ENCODE measurements at regions not wholly inside any gene's neighbourhood (a gene's known extent, or its start where the extent isn't known, plus 50 kb on each side); places are given as distances from the start of the nearest gene placed in this dataset.

DNA sequence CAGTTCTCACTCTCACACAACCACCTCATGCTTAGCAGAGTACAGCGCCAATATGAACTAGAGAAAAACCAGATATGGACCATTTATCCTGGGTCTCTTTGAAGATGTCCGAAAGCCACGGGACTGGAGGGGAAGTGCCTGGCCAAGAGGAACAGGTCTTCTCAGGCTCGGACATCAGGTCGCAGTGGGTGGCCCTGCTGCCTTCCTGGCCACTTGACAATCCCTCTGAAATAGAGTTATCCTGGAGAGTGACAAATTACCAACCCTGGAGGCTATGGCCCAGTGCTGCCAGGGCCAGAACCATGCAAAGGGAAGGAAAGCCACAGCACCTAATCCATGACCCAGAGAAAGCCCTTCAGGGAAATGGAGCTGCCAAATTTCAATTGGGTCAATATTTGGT, 646.8 kb upstream of the NRP1 start:
- Histone ChIP-seq H3K23ac (ENCODE audit: insufficient read length) (no peak overlapping the region), H2BK20ac (ENCODE audit: low read length) (no peak overlapping the region), H3K4me2 (ENCODE audit: insufficient read depth in 1 of 2, low read depth in 2 of 2, low read length in 2 of 2) (no peak overlapping the region), H2BK5ac (ENCODE audit: low read depth, low read length) (no peak overlapping the region), H4K20me1 (replicated peaks in 1 of 2; ENCODE audit: control insufficient read depth in 1 of 2, insufficient read depth in 2 of 2, low read length in 2 of 2) (no peaks in the 10 kb centered on the region), H2AFZ (ENCODE audit: low read length) (no peak overlapping the region), H3K9ac (replicated peaks in 1 of 4; ENCODE audit: extremely low read depth in 1 of 4, low read depth in 3 of 4, low read length in 3 of 4) (no peak overlapping the region), H3K4me1 (replicated peaks in 1 of 4; ENCODE audit: control insufficient read depth in 3 of 4, insufficient read depth in 4 of 4, low read length in 3 of 4) (no peaks in the 10 kb centered on the region), H3K14ac (ENCODE audit: insufficient read length) (no peak overlapping the region), H3K4me3 (ENCODE audit: extremely low read depth in 1 of 4, insufficient read depth in 2 of 4, low read depth in 3 of 4, low read length in 4 of 4) (no peak overlapping the region), H4K8ac (ENCODE audit: extremely low read depth, insufficient read depth, low read length) (no peak overlapping the region), H2BK12ac (ENCODE audit: low read depth, low read length) (no peak overlapping the region), H3K9me3 (ENCODE audit: insufficient read depth in 2 of 2, low read depth in 1 of 2, low read length in 1 of 2) (no peaks in the 10 kb centered on the region), H3K79me2 (ENCODE audit: control insufficient read depth in 1 of 2, insufficient read depth in 2 of 2, low read length in 2 of 2) (no peaks in the 10 kb centered on the region), H3K36me3 (ENCODE audit: control insufficient read depth in 2 of 4, insufficient read depth in 4 of 4, low read length in 3 of 4) (no peaks in the 10 kb centered on the region), H3K18ac (ENCODE audit: extremely low read depth, low read length) (no peak overlapping the region), H2BK120ac (replicated peaks; ENCODE audit: low read depth, low read length) (no peak overlapping the region), H3K27me3 (replicated peaks in 1 of 4; ENCODE audit: control insufficient read depth in 3 of 4, extremely low read depth in 1 of 4, insufficient read depth in 3 of 4, low read length in 3 of 4) (no peaks in the 10 kb centered on the region), H2BK15ac (ENCODE audit: low read length) (no peak overlapping the region), H4K5ac (ENCODE audit: insufficient read length, low read depth, low read length) (no peak overlapping the region), H2AK5ac (ENCODE audit: low read depth, low read length) (no peak overlapping the region), H3K4ac (replicated peaks; ENCODE audit: insufficient read length, low read depth, low read length) (no peak overlapping the region), H4K91ac (replicated peaks; ENCODE audit: insufficient read length, low read length) (no peak overlapping the region), H3K27ac (ENCODE audit: low read depth, low read length) (no peak overlapping the region), H3K56ac (replicated peaks; ENCODE audit: insufficient read length, low read depth, low read length) (no peak overlapping the region), H3K23me2 (ENCODE audit: low read depth, low read length) (no peaks in the 10 kb centered on the region), H3K79me1 (ENCODE audit: low read depth, low read length) (no peaks in the 10 kb centered on the region)
- ChIA-PET CTCF (ENCODE audit: partially characterized antibody) (no interaction called here), POLR2A (ENCODE audit: partially characterized antibody) (no interaction called here)
- TF ChIP-seq TBP (IDR thresholded peaks at IDR 0.05; ENCODE audit: low read depth, low read length) (no peak), CEBPB (IDR thresholded peaks at IDR 0.05; ENCODE audit: low read depth, low read length) (no peak)
- DNase-seq (ENCODE audit: low read depth in 1 of 2, low spot score in 2 of 2) (no peak), FAIRE-seq (no peak)
- 81% methylated on average over 5 of the region's 5 CpGs; no CpG with 5 or more reads in 1 of the 2 experiments for WGBS, 2 experiments (ENCODE audit: extremely low coverage in 1 of 2, insufficient coverage in 1 of 2, insufficient read length in 1 of 2, insufficient replicate concordance in 2 of 2, low coverage in 1 of 2, low lambda C conversion rate in 2 of 2, missing lambda C conversion rate in 1 of 2)

Measured in H1 (cell line).